HG02642 (cell line): ENCODE measurements at regions not wholly inside any gene's neighbourhood (a gene's known extent, or its start where the extent isn't known, plus 50 kb on each side); places are given as distances from the start of the nearest gene placed in this dataset.
"Not testable (repeated sequence)": the region's sequence is repeated elsewhere in the genome, so short reads cannot be mapped to it uniquely, and the experiment has no call there.

Source experiments
- ATAC-seq: cut with Tn5 transposase; IDR thresholded peaks from one replicate; pipeline ENCODE4 v1.9.1; 2021; ENCODE audit warnings: mild to moderate bottlenecking; ENCODE audit not compliant: unreplicated experiment, poor library complexity

DNA sequence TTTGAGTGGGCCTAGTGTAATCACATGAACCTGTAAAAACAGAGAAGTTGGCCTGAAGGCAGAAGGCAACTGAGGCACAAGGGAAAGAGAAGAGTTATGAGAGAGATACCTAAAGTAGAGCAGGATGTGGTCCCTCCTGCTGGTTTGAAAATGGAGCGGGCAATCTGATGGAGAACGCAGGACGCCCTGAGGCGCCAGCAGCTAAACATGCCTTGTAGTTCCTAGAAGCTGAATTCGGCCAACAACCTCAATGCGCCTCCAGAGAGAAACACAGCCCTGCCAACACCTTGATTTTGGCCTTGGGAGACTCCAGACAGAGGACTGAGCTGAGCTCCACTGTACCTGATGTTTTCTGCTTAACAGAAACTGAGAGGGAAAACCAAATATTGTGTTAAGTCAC, 469.9 kb downstream of the SOCS6 start:
- ATAC-seq = no peak

GRCh38 chr18:70754486-70754885, 465.6 kb downstream of the SOCS6 start:
- no peak for ATAC-seq

DNA sequence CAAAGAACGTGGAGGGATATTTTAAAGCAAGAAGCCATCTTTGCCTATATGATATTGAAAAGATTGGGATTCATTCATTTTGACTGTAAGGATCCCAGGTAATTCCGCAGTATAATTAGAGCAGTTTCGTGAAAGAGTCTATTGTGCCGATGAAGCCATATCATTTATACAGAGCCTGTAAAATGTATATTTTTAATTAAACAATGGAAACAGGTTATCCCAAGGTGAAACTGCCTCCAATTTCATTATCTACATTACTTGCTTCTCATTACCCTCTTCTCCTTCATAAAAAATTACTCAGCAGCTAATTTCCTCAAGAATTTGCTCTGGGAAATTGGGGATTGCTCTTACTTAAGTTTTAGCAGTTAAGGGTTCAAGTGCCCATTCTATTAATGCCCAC, 444.1 kb downstream of the SOCS6 start:
- no peak for ATAC-seq

- no peak for ATAC-seq
Observed at GRCh38 chr18:70732188-70732587, 443.3 kb downstream of the SOCS6 start.

DNA sequence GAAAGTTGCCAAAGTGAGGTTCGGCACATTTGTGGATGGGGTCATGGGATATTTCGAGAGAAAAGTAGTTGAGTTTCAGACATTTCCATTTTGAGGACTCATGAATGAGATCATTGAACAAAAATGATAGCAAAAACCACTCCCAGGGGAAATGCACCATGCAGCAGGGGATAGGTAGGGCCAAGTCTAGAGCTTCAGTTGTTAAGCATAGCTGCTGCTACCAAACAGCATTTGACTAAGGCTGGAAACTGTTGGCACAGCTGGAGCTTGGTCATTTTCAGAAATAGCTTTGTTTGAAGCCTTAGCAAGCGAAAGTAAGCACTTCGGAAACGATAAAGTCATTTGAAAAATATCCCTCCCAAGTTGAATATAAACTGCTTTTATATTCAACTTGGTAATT, 431.8 kb downstream of the SOCS6 start:
- ATAC-seq = no peak

- no peak for ATAC-seq
Observed at GRCh38 chr18:70709720-70710119, 420.9 kb downstream of the SOCS6 start.

- no peak for ATAC-seq
Observed at GRCh38 chr18:70709144-70709543, 420.3 kb downstream of the SOCS6 start.

DNA sequence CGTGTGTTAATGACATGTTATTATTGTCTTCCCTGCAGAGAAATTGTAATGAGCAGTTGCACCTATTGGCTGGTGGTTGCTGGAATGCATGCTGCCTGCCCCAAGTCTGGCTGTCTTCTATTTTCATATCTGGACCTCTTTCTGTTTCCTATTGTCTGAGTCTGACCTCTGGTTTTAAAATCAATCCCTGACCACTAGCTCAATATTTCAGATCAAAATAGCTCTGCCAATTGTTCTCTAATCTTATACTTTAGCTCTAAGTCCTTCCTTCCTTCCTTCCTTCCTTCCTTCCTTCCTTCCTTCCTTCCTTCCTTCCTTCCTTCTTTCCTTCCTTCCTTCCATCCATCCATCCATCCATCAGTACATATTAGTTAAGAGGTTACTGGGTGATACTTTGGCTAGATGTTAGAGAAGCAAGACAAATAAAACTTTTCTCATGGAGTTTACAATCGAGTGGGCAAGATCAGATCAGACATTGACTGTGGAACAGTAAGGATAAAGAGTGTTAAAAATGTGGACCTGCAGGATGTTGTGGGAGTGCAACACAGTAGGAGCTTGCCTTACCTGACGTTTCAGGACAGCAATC, 417.1 kb downstream of the SOCS6 start:
- ATAC-seq = no peak

DNA sequence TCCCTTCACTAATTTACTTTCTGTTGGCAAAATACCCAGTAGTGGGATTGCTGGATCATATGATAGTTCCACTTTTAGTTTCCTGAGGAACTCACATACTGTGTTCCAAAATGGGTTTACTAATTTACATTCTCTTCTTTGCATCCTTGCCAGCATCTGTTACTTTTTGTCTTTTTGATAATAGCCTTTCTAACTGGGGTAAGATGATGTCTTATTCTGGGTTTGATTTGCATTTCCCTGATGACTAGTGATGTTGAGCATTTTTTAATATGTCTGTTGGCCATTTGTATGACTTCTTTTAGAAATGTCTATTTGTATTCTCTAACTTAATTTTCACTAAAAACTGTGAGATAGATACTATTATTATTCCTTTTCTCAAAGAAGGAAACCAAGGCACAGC, 411.7 kb downstream of the SOCS6 start:
- ATAC-seq = no peak

- no peak for ATAC-seq
Observed at GRCh38 chr18:70698574-70698973, 409.7 kb downstream of the SOCS6 start.

DNA sequence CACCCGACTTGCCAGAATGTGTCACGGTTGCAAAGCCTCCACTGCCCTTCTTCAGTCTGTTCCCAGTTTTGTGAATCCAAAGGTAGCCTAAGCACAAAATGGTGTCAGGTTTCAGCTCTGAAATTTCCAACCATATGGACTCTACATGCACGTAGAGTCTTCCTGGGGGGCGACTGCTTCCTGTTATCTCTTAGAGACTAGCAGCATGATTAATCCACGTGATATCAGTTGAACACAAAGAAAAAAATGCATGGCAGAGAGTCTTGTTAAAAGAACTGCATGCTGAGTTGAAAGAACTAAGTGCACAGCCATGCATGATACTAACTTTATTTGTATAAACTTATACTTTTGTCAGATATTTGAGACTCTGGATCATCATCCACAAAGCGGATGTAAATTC, 404.4 kb downstream of the SOCS6 start:
- ATAC-seq = no peak

DNA sequence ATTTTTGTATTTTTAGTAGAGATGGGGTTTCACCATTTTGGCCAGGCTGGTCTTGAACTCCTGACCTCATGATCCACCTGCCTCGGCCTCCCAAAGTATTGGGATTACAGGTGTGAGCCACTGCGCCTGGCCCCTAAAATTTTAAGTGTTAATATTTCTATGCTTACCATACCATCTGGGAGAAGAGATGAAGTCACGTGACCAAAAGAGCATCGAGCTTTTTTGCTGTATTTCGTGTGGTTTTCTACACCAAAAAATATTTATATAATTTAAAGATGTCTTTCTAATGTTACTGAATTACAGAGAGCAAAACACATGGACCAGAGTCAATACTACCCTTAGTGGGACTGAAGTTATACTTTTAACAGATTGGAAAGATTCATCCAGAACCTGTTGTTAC, 400.9 kb downstream of the SOCS6 start:
- not testable (repeated sequence) for ATAC-seq

- no peak for ATAC-seq
Observed at GRCh38 chr18:70688286-70688685, 399.4 kb downstream of the SOCS6 start.

- ATAC-seq = no peak
Observed at GRCh38 chr18:70684821-70685220, 396.0 kb downstream of the SOCS6 start.

- no peak for ATAC-seq
Observed at GRCh38 chr18:70683263-70683662, 394.4 kb downstream of the SOCS6 start.

DNA sequence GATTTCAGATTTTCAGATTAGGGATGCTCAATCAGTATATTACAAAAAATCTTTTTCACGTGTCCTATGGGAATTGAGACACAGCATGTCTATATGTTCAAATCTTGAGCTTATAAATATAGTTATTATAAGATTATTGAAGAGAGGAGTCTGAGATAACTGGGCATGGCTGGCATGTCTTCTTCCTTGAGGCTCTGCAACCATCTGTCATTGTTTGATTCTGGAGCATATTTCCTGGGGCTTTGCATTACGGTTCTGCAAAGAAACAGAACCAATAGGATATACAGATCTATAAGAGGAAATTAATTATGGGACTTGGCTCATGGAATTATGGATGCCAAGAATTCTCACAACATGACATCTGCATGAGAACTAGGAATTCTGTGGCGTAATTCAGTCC, 386.1 kb downstream of the SOCS6 start:
- ATAC-seq = no peak

- no peak for ATAC-seq
Observed at GRCh38 chr18:70673831-70674230, 385.0 kb downstream of the SOCS6 start.

- ATAC-seq = no peak
Observed at GRCh38 chr18:70672581-70672980, 383.7 kb downstream of the SOCS6 start.

- ATAC-seq = no peak
Observed at GRCh38 chr18:70671889-70672565, 383.2 kb downstream of the SOCS6 start.

DNA sequence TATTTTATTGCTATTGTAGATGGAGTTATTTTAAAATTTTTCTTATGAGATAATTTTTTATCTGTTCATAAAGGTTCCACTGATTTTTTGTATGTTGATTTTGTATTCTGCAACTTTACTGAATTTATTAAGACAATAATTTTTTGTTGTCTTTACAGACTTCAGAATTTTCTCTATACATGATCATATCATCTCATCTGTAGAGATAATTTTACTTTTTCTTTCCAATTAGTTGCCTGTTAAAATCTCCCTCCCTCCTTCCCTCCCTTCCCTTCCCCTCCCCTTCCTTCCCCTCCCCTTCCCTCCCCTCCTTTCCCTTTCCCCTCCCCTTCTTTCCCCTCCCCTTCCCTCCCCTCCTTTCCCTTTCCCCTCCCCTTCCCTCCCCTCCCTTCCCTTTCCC, 378.1 kb downstream of the SOCS6 start:
- ATAC-seq = no peak

GRCh38 chr18:70663141-70663540, 374.3 kb downstream of the SOCS6 start:
- ATAC-seq = no peak

- no peak for ATAC-seq
Observed at GRCh38 chr18:70662588-70662987, 373.7 kb downstream of the SOCS6 start.
